Esophagus squamous epithelium (tissue), 5 donors: ENCODE measurements at regions not wholly inside any gene's neighbourhood (a gene's known extent, or its start where the extent isn't known, plus 50 kb on each side); places are given as distances from the start of the nearest gene placed in this dataset.

ENCODE experiments used
- DNase-seq: peaks from one replicate; lab custom pipeline; 2025; lab: John Stamatoyannopoulos, UW
- H3K27ac ChIP-seq, 4 donors: fragments of 200-600 bp; sonication (generic); one replicate each; pipeline ENCODE4 v1.5.1; 2016 to 2019; ENCODE audit warnings: mild to moderate bottlenecking in 1 of 4
- H3K27me3 ChIP-seq, 4 donors: fragments of 200-600 bp; sonication (generic); 1 replicate in 3 of 4; 2 replicates in 1 of 4; pipeline versions ENCODE4 v1.5.1 to v1.6.0; 2017 to 2021; ENCODE audit warnings: antibody characterized with exemption in 1 of 4
- H3K36me3 ChIP-seq, 3 donors: fragments of 200-600 bp; sonication (generic); one replicate each; pipeline ENCODE4 v1.5.1; 2016 to 2019
- H3K4me1 ChIP-seq, 3 donors: fragments of 200-600 bp; sonication (generic); one replicate each; pipeline ENCODE4 v1.5.1; 2017 to 2019
- H3K4me3 ChIP-seq, 4 donors: fragments of 200-600 bp; sonication (generic); 1 replicate in 3 of 4; 2 replicates in 1 of 4; pipeline ENCODE4 v1.5.1; 2016 to 2019; ENCODE audit warnings: mild to moderate bottlenecking in 2 of 4, moderate library complexity in 1 of 4
- H3K9me3 ChIP-seq, 3 donors: fragments of 200-600 bp; sonication (generic); one replicate each; pipeline ENCODE4 v1.5.1; 2016 to 2019
- CTCF ChIP-seq, 6 experiments: fragments of 450-650 bp in 4 of 6; fragments of 200-600 bp in 2 of 6; sonication (generic) in 2 of 6; IDR thresholded peaks; one replicate each; pipeline ENCODE4 v1.5.1; 2016 to 2019; ENCODE audit warnings: antibody characterized with exemption in 6 of 6, mild to moderate bottlenecking in 4 of 6, moderate library complexity in 4 of 6
- POLR2A ChIP-seq, 4 donors: fragments of 450-650 bp; IDR thresholded peaks; one replicate each; pipeline ENCODE4 v1.6.1; 2017; ENCODE audit warnings: antibody characterized with exemption in 4 of 4, mild to moderate bottlenecking in 4 of 4, moderate library complexity in 3 of 4
- WGBS, 2 donors: methylation state at CpG; one replicate each; pipeline ENCODE4 v1.1.5; 2018; 5-methylcytosine and 5-hydroxymethylcytosine counted together
- intact Hi-C: fragments of 100-400 bp; cut with DNase I; formaldehyde crosslinking; loops from one replicate; pipeline ENCODE4 v1.15.0; 2022
- donor health status: DM: yes; HTN: yes; CAD: no.

GRCh38 chr10:131700032-131700431 is 200.8 kb upstream of the PPP2R2D start:
- intact Hi-C loops = no loop called here
- H3K27ac ChIP-seq = no peak overlapping the region
- no peaks in the 10 kb centered on the region for H3K36me3 ChIP-seq
- 53 to 76% methylated on average over 3 to 7 of the region's 7 CpGs for WGBS, 2 donors
- H3K4me3 ChIP-seq = no peak overlapping the region
- no peaks in the 10 kb centered on the region for H3K4me1 ChIP-seq
- DNase-seq = no peak
- TF ChIP-seq POLR2A (IDR thresholded peaks at IDR 0.05) (no peak), CTCF (IDR thresholded peaks at IDR 0.05) (no peak)
- H3K27me3 ChIP-seq = peaks cover 0 to 30% (median 0%) of the 10 kb centered on the region in 4 donors
- no peaks in the 10 kb centered on the region for H3K9me3 ChIP-seq

DNA sequence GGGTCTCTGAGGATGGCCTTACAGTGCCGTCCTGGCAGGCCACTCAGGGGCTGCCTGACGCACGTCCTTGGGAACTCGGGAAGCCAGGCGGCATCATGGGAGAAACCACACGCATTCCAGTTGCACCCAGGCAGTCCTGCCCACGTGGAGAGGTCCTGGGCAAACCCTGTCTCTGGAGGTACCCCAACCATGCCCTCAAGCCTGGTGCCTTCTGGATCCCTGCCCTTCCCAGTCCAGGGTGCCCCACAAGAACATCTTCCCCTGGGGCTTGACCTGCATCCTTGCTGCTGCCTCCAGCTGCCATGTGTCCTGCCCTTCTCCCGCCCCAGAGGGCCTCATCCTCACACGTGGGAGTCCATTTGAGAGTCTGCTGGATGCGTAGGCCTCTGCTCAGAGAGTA is 200.3 kb upstream of the PPP2R2D start:
- 73% methylated on average over 6 of the region's 10 CpGs; no CpG with 5 or more reads in 1 of the 2 donors for WGBS, 2 donors
- Histone ChIP-seq H3K4me1 (no peaks in the 10 kb centered on the region), H3K27ac (no peak overlapping the region), H3K27me3 (peaks cover 0 to 30% (median 0%) of the 10 kb centered on the region in 4 donors), H3K36me3 (no peaks in the 10 kb centered on the region), H3K4me3 (no peak overlapping the region), H3K9me3 (no peaks in the 10 kb centered on the region)
- no peak for DNase-seq
- no peak for TF ChIP-seq CTCF (IDR thresholded peaks at IDR 0.05)
- no peak for TF ChIP-seq POLR2A (IDR thresholded peaks at IDR 0.05)
- intact Hi-C loops = no loop called here

GRCh38 chr10:131701131-131701947 is 199.5 kb upstream of the PPP2R2D start:
- intact Hi-C loops = no loop called here
- peaks cover 0 to 4% (median 0%) of the 10 kb centered on the region in 3 donors for H3K9me3 ChIP-seq
- WGBS, 2 donors = 80% methylated on average over 4 to 8 of the region's 15 CpGs
- TF ChIP-seq CTCF (IDR thresholded peaks at IDR 0.05) = no peak
- TF ChIP-seq POLR2A (IDR thresholded peaks at IDR 0.05) = no peak
- no peaks in the 10 kb centered on the region for H3K36me3 ChIP-seq
- DNase-seq = no peak
- H3K4me1 ChIP-seq = no peaks in the 10 kb centered on the region
- peaks cover 0 to 30% (median 0%) of the 10 kb centered on the region in 4 donors for H3K27me3 ChIP-seq
- no peak overlapping the region for H3K27ac ChIP-seq
- no peak overlapping the region for H3K4me3 ChIP-seq

DNA sequence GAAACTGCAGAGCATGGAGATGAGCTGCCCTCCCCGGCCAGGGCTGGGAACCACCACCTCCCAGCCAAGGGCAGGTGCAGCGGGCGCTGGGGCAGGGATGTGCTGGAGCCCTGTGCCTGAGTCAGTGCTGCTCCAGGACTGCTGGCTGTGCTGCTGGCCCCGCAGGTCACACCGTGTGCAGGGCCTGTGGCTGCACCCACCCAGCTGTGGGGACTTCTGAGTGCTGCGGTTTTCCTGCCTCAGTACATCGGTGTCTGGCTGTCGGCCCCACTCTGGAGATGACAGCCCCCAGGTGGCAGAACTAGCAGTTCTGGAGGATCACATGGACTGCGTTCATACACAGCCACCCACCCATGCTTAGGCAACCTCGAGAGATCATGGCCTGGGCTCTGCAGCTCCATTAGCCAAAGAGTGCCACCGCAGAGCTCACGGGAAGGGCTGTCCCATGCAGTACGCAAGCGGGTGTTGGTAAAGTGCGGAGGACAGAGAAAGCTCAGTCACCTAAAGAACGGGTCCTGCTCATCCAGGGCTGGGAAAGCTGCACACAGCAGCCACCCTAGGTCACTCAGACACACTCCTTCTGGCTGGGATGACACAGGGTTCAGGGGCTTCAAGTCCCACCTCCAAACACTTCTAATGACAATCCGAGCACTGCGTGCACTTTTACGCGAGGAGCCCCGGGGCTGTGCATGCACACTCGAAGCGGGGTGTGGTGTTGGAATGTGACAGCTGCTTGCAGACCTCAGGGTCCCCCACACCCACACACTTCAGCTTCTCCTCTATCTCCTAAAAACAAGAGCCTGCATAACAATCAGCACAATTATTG is 198.1 kb upstream of the PPP2R2D start:
- H3K4me1 ChIP-seq = peaks cover 0 to 2% (median 0%) of the 10 kb centered on the region in 3 donors
- TF ChIP-seq POLR2A (IDR thresholded peaks at IDR 0.05) (no peak), CTCF (IDR thresholded peaks at IDR 0.05) (no peak)
- H3K4me3 ChIP-seq = no peak overlapping the region
- no peaks in the 10 kb centered on the region for H3K36me3 ChIP-seq
- peaks cover 0 to 32% (median 0%) of the 10 kb centered on the region in 4 donors for H3K27me3 ChIP-seq
- intact Hi-C loops = no loop called here
- 67 to 89% methylated on average over 9 to 12 of the region's 23 CpGs for WGBS, 2 donors
- peaks cover 0 to 16% (median 0%) of the 10 kb centered on the region in 3 donors for H3K9me3 ChIP-seq
- no peak overlapping the region for H3K27ac ChIP-seq
- DNase-seq = no peak

GRCh38 chr10:131703541-131703940 is 197.3 kb upstream of the PPP2R2D start:
- Histone ChIP-seq H3K4me1 (peaks cover 0 to 10% (median 0%) of the 10 kb centered on the region in 3 donors), H3K27me3 (peaks cover 0 to 37% (median 0%) of the 10 kb centered on the region in 4 donors), H3K9me3 (peaks cover 0 to 16% (median 0%) of the 10 kb centered on the region in 3 donors), H3K27ac (no peak overlapping the region), H3K36me3 (no peaks in the 10 kb centered on the region), H3K4me3 (no peak overlapping the region)
- intact Hi-C loops = no loop called here
- 70 to 80% methylated on average over 2 to 5 of the region's 8 CpGs for WGBS, 2 donors
- DNase-seq = no peak
- no peak for TF ChIP-seq CTCF (IDR thresholded peaks at IDR 0.05)
- no peak for TF ChIP-seq POLR2A (IDR thresholded peaks at IDR 0.05)
